ENCODE measurements at regions not wholly inside any gene's neighbourhood (a gene's known extent, or its start where the extent isn't known, plus 50 kb on each side); places are given as distances from the start of the nearest gene placed in this dataset.

GRCh38 chr2:239579524-239580198 is 178.8 kb upstream of the HDAC4 start:
- DNase-seq = no peak

DNA sequence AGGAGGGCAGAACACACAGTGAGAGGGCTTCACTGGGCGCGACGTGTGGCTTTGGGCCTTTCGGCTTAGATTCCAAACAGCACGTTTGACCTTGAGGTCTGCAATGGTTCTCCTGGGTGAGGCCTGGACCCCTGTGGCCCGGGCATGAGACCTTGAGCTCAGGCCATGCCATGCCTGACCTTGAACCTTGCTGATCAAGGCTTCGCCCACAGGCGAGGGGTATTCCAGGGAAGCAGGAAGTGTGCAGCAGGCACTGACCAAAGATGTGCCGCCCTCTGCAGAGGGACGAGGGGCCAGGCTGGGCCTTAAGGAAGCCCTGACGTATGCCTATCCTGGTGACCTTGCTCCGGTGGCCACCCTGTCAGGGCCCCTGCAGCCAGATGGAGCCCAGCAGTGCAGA is 178.3 kb upstream of the HDAC4 start:
- no peak for DNase-seq

GRCh38 chr2:239578381-239578780 is 177.6 kb upstream of the HDAC4 start:
- no peak for DNase-seq

GRCh38 chr2:239577935-239578334 is 177.1 kb upstream of the HDAC4 start:
- DNase-seq = no peak

DNA sequence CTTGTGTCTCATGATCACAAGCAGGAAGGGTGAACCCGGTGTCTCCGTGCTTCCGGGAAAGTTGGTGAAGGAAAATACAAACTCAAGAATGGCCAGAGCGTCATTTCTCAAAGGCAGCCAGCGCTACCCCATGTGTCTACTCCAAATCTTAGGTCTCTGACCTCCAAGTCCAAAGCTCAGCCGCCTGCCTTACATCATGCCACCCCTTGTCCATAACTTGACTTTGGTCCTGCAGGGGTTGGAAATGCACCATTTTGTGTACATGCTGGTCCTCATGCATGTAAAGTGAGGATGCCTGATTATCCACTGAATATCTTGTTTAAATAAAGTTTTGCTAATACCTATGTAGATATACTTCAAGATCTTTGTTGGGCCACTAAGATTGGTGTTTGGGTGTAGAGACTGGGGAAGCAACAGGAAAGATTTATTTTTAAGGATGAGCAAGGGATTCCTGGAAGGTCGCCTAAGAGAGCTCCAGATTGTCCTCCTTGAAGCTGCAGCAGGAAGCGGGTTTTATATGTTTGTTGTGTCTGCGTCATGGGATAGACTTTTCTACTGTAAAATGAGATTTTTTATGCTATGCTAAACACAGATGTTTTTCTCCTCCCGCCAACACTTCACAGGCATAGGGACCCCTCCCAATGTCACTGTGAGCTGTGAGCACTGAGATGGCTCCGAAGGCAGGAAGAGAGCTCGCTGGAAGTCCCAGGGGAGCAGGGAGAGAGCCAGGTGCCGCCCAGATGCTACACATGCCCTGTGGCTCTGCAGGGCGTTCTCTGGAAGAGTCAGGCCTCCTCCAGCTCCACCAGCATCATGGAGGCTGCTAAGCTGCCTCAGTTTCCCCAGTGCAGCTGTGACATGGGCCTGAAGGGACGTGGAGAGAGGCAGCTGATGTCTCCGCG is 176.2 kb upstream of the HDAC4 start:
- no peak for DNase-seq

- DNase-seq = no peak
Observed at GRCh38 chr2:239575931-239576445, 175.2 kb upstream of the HDAC4 start.

GRCh38 chr2:239574434-239575156 is 173.8 kb upstream of the HDAC4 start:
- no peak for DNase-seq

- no peak for DNase-seq
Observed at GRCh38 chr2:239574054-239574433, 173.2 kb upstream of the HDAC4 start.

GRCh38 chr2:239570971-239571520 is 170.2 kb upstream of the HDAC4 start:
- no peak for DNase-seq

- DNase-seq = no peak
Observed at GRCh38 chr2:239570216-239570925, 169.6 kb upstream of the HDAC4 start.

DNA sequence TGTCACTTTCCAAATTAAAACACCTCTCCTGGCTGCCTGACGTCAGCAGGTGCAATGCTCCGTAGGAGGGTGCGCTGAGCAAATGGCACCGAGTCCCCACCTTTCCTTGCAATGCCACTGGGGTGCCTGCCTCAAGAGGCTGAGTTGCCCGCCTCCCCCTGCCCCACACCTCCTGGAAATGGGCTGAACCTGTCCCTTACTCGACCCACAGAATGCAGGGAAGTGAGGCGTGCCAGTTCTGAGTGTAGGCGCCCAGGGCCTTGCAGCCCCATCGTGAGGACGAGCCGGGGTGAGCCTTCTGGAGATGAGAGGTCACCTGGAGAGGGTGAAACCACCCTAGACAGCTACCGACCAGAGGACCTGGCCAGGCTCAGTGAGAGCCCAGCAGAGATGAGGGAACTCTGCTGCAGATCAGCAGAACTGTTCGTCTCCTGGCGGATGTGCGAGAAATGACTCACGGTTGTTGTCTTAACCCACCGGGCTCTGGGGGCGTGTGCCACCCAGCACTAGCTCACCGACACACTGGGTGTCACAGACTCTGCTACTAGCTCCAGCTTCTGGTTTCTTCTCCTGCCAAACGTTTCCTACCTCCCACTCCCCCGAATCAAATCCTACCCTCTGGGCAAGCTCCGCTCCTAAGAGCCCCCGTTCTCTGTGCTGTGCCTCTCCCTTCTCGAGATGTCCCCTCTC is 168.7 kb upstream of the HDAC4 start:
- DNase-seq = no peak

- DNase-seq = no peak
Observed at GRCh38 chr2:239568601-239569000, 167.8 kb upstream of the HDAC4 start.

GRCh38 chr2:239567786-239568185 is 167.0 kb upstream of the HDAC4 start:
- DNase-seq = no peak

- no peak for DNase-seq
Observed at GRCh38 chr2:239566995-239567568, 166.3 kb upstream of the HDAC4 start.

GRCh38 chr2:239566162-239566994 is 165.6 kb upstream of the HDAC4 start:
- DNase-seq = no peak

DNA sequence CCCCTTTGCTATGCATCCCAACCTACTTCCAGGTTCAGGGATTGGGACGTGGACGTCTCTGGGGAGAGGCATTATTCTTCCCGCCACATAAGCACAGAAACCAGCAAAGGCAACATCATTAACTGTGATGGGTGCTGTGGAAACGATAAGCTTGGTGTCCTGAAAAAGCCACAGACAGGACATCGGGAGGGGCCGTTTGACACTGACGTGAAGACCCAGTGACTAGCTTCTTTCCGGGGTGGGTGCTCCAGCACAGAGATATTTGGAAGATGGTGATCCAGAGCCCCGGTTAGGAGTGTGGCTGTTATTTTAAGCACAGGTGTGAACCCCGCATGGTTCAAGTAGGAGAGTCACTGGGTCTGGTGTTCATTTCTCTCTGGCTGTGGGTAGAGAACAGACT is 163.8 kb upstream of the HDAC4 start:
- DNase-seq = no peak

GRCh38 chr2:239563561-239563960 is 162.7 kb upstream of the HDAC4 start:
- DNase-seq = no peak

DNA sequence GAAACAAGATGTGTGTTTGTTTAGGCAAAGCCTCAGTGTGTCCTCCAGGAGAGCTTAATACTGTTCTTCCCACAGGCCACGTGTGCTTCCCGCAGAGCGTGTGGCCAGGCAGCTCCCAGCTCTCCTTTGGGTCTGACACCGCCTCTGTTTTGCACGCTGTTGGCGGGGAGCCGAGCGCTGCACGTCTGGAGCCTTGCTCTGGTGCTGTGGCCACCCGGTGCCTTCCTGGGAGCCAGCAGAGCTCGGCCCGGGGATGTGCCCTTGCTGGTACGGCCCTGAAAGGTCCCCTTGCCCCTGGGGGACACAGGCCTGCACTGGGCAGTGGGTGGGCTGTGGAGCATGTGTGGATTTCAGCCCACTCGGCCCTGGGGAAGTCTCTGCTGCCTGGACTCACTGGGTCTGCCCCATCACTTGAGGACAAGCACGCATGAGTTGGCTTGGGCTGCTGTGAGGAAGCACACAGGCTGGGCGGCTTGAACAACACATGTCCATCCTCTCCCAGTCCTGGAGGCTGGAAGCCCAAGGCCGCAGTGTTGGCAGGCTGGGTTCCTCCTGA is 160.7 kb upstream of the HDAC4 start:
- DNase-seq = no peak

GRCh38 chr2:239559417-239560261 is 158.8 kb upstream of the HDAC4 start:
- DNase-seq = no peak

Data from activated gamma-delta T cell treated with Interleukin-2 at 50 U/mL for 16 hours (primary cell).